ENCODE measurements at regions not wholly inside any gene's neighbourhood (a gene's known extent, or its start where the extent isn't known, plus 50 kb on each side); places are given as distances from the start of the nearest gene placed in this dataset.
"Not testable (repeated sequence)": the region's sequence is repeated elsewhere in the genome, so short reads cannot be mapped to it uniquely, and the experiment has no call there.

GRCh38 chr4:84319124-84319523 lies 180.0 kb downstream of the NKX6-1 start:
- DNase-seq (ENCODE audit: low read depth): peak; percentile 43
- no peak for TF ChIP-seq CTCF (conservative IDR thresholded peaks at IDR 0.05; ENCODE audit: low read length)
- H3K4me3 ChIP-seq (ENCODE audit: low read length): no peak overlapping the region

GRCh38 chr4:84317513-84317912 lies 181.6 kb downstream of the NKX6-1 start:
- TF ChIP-seq CTCF (conservative IDR thresholded peaks at IDR 0.05; ENCODE audit: low read length): no peak
- no peak for DNase-seq (ENCODE audit: low read depth)
- H3K4me3 ChIP-seq (ENCODE audit: low read length): no peak overlapping the region

GRCh38 chr4:84312426-84313012 lies 186.6 kb downstream of the NKX6-1 start:
- H3K4me3 ChIP-seq (ENCODE audit: low read length): no peak overlapping the region
- no peak for TF ChIP-seq CTCF (conservative IDR thresholded peaks at IDR 0.05; ENCODE audit: low read length)
- DNase-seq (ENCODE audit: low read depth): no peak

- H3K4me3 ChIP-seq (ENCODE audit: low read length): no peak overlapping the region
- no peak for TF ChIP-seq CTCF (conservative IDR thresholded peaks at IDR 0.05; ENCODE audit: low read length)
- no peak for DNase-seq (ENCODE audit: low read depth)
Observed at GRCh38 chr4:84309191-84309590, 189.9 kb downstream of the NKX6-1 start.

GRCh38 chr4:84298719-84299254 lies 200.3 kb downstream of the NKX6-1 start:
- H3K4me3 ChIP-seq (ENCODE audit: low read length); DNase-seq (ENCODE audit: low read depth): not testable (repeated sequence)

GRCh38 chr4:84298023-84298718 lies 200.9 kb downstream of the NKX6-1 start:
- DNase-seq (ENCODE audit: low read depth): no peak
- no peak overlapping the region for H3K4me3 ChIP-seq (ENCODE audit: low read length)
- no peak for TF ChIP-seq CTCF (conservative IDR thresholded peaks at IDR 0.05; ENCODE audit: low read length)

- no peak for TF ChIP-seq CTCF (conservative IDR thresholded peaks at IDR 0.05; ENCODE audit: low read length)
- no peak for DNase-seq (ENCODE audit: low read depth)
- H3K4me3 ChIP-seq (ENCODE audit: low read length): no peak overlapping the region
Observed at GRCh38 chr4:84291969-84292368, 207.1 kb downstream of the NKX6-1 start.
